A673 (cell line): ENCODE measurements at regions not wholly inside any gene's neighbourhood (a gene's known extent, or its start where the extent isn't known, plus 50 kb on each side); places are given as distances from the start of the nearest gene placed in this dataset.

Experiments used
- BruUV-seq: library from RNA; stranded (reverse); fragments of 400-500 nt; replicated peaks from 2 replicates; lab custom pipeline; 2021; lab: Mats Ljungman, UMichigan
- CTCF ChIA-PET: fragments of 300-600 bp; sonication (Branson Sonifier 250); formaldehyde crosslinking; loops from one replicate; lab custom pipeline; 2022; ENCODE audit warnings: antibody characterized with exemption; lab: Charles Lee
- POLR2A ChIA-PET: fragments of 300-600 bp; sonication (Branson Sonifier 250); formaldehyde crosslinking; loops from one replicate; lab custom pipeline; 2022; ENCODE audit warnings: antibody characterized with exemption; ENCODE audit not compliant: low non-redundant PET; lab: Charles Lee
- DNase-seq: peaks from one replicate; pipeline ENCODE4 v3.0.0-alpha.2; 2015; ENCODE audit warnings: low spot score
- H3K27ac ChIP-seq: fragments of 200-600 bp; sonication (generic); 2 replicates; pipeline ENCODE4 v1.5.1; 2016; ENCODE audit warnings: mixed run types, low read depth, mild to moderate bottlenecking, mixed read lengths, antibody characterized with exemption, low read length; ENCODE audit not compliant: poor library complexity, severe bottlenecking
- H3K27me3 ChIP-seq: fragments of 200-600 bp; sonication (generic); replicated peaks from 2 replicates; pipeline ENCODE4 v1.6.1; 2017; ENCODE audit warnings: mixed run types, low read depth, mild to moderate bottlenecking, mixed read lengths, antibody characterized with exemption, low read length; ENCODE audit not compliant: insufficient read depth, poor library complexity
- H3K36me3 ChIP-seq: fragments of 200-600 bp; sonication (generic); 2 replicates; pipeline ENCODE4 v1.6.1; 2016; ENCODE audit warnings: mixed run types, mild to moderate bottlenecking, mixed read lengths, antibody characterized with exemption, low read length; ENCODE audit not compliant: insufficient read depth, poor library complexity, severe bottlenecking
- H3K4me1 ChIP-seq: fragments of 200-600 bp; sonication (generic); 2 replicates; pipeline ENCODE4 v1.6.1; 2017; ENCODE audit warnings: mixed run types, mild to moderate bottlenecking, mixed read lengths, antibody characterized with exemption, low read length; ENCODE audit not compliant: insufficient read depth, poor library complexity, severe bottlenecking
- H3K4me3 ChIP-seq: fragments of 200-600 bp; sonication (generic); 2 replicates; pipeline ENCODE4 v1.5.1; 2016; ENCODE audit warnings: low read depth, mixed run types, mild to moderate bottlenecking, mixed read lengths, low read length; ENCODE audit not compliant: poor library complexity, severe bottlenecking
- H3K9me3 ChIP-seq: fragments of 200-600 bp; sonication (generic); 2 replicates; pipeline ENCODE4 v1.6.1; 2016; ENCODE audit warnings: mixed run types, low read depth, mild to moderate bottlenecking, mixed read lengths, antibody characterized with exemption, low read length; ENCODE audit not compliant: poor library complexity, severe bottlenecking
- CTCF ChIP-seq: fragments of 300-800, 200-600 bp; sonication (generic); conservative IDR thresholded peaks from 2 replicates; pipeline ENCODE4 v1.5.1; 2017; ENCODE audit warnings: low read depth, mild to moderate bottlenecking, antibody characterized with exemption, low read length, moderate library complexity, mixed read lengths
- EZH2 ChIP-seq: fragments of 200-600 bp; sonication (generic); IDR thresholded peaks from 2 replicates; pipeline ENCODE4 v1.6.1; 2017; ENCODE audit warnings: borderline replicate concordance, low read depth, mild to moderate bottlenecking, mixed read lengths, antibody characterized with exemption, low read length; ENCODE audit not compliant: poor library complexity, severe bottlenecking
- intact Hi-C: fragments of 100-400 bp; cut with micrococcal nuclease; formaldehyde crosslinking; loops from one replicate; pipeline ENCODE4 v1.10.0; 2022; ENCODE audit not compliant: unreplicated experiment

GRCh38 chr2:19086231-19086651, 272.2 kb downstream of the OSR1 start:
- Histone ChIP-seq H3K27ac (no peak overlapping the region), H3K4me3 (no peak overlapping the region)
- POLR2A ChIA-PET: no interaction called here

GRCh38 chr2:19078709-19079108, 279.7 kb downstream of the OSR1 start:
- no TSS peak for BruUV-seq
- POLR2A ChIA-PET: no interaction called here
- intact Hi-C loops: no loop called here
- H3K27me3 ChIP-seq: no peaks in the 10 kb centered on the region
- H3K4me3 ChIP-seq: no peak overlapping the region
- no peaks in the 10 kb centered on the region for H3K36me3 ChIP-seq
- H3K9me3 ChIP-seq: no peaks in the 10 kb centered on the region
- no peaks in the 10 kb centered on the region for H3K4me1 ChIP-seq
- H3K27ac ChIP-seq: no peak overlapping the region
- CTCF ChIA-PET: no interaction called here
- TF ChIP-seq CTCF: no peak
- no peak for DNase-seq

More at GRCh38 chr2:19086231-19086651, 272.2 kb downstream of the OSR1 start:
- no TSS peak for BruUV-seq
- CTCF ChIA-PET: no interaction called here
- intact Hi-C loops: no loop called here
- no peaks in the 10 kb centered on the region for H3K9me3 ChIP-seq
- no peaks in the 10 kb centered on the region for H3K36me3 ChIP-seq
- DNase-seq: no peak
- no peak for TF ChIP-seq EZH2
- H3K27me3 ChIP-seq: no peaks in the 10 kb centered on the region
- H3K4me1 ChIP-seq: no peaks in the 10 kb centered on the region

- Histone ChIP-seq H3K36me3 (no peaks in the 10 kb centered on the region), H3K27me3 (no peaks in the 10 kb centered on the region), H3K4me3 (no peak overlapping the region), H3K4me1 (no peaks in the 10 kb centered on the region), H3K9me3 (no peaks in the 10 kb centered on the region), H3K27ac (no peak overlapping the region)
- DNase-seq: no peak
- BruUV-seq: no TSS peak
- TF ChIP-seq CTCF (no peak), EZH2 (no peak)
- intact Hi-C loops: no loop called here
- ChIA-PET POLR2A (no interaction called here), CTCF (no interaction called here)
These were observed 284.9 kb downstream of the OSR1 start for GRCh38 chr2:19073522-19073921.

GRCh38 chr2:19072161-19072560, 286.3 kb downstream of the OSR1 start:
- TF ChIP-seq CTCF (no peak), EZH2 (no peak)
- BruUV-seq: no TSS peak
- no peak overlapping the region for H3K27ac ChIP-seq
- ChIA-PET POLR2A (no interaction called here), CTCF (no interaction called here)
- intact Hi-C loops: no loop called here
- no peak for DNase-seq
- no peak overlapping the region for H3K4me3 ChIP-seq
- H3K9me3 ChIP-seq: no peaks in the 10 kb centered on the region
- no peaks in the 10 kb centered on the region for H3K36me3 ChIP-seq
- no peaks in the 10 kb centered on the region for H3K27me3 ChIP-seq
- H3K4me1 ChIP-seq: no peaks in the 10 kb centered on the region
